Muscle layer of colon (tissue), 2 donors: ENCODE measurements at regions not wholly inside any gene's neighbourhood (a gene's known extent, or its start where the extent isn't known, plus 50 kb on each side); places are given as distances from the start of the nearest gene placed in this dataset.

ENCODE experiments used
- H3K27ac ChIP-seq: one replicate; pipeline ENCODE4 v1.7.0; 2013; ENCODE audit warnings: low read depth, mild to moderate bottlenecking, low read length, moderate library complexity
- H3K27me3 ChIP-seq, 2 donors: one replicate each; pipeline ENCODE4 v1.7.0; 2013; ENCODE audit warnings: low read length in 2 of 2, mild to moderate bottlenecking in 2 of 2; ENCODE audit not compliant: insufficient read depth in 2 of 2, control insufficient read depth in 1 of 2
- H3K36me3 ChIP-seq: one replicate; pipeline ENCODE4 v1.7.0; 2013; ENCODE audit warnings: mild to moderate bottlenecking, low read length; ENCODE audit not compliant: insufficient read depth
- H3K4me1 ChIP-seq: one replicate; pipeline ENCODE4 v1.7.0; 2013; ENCODE audit warnings: mild to moderate bottlenecking, low read length; ENCODE audit not compliant: insufficient read depth
- H3K4me3 ChIP-seq, 2 donors: one replicate each; pipeline ENCODE4 v1.7.0; 2013; ENCODE audit warnings: low read length in 2 of 2, low read depth in 1 of 2, mild to moderate bottlenecking in 1 of 2, moderate library complexity in 1 of 2
- H3K9ac ChIP-seq: one replicate; pipeline ENCODE4 v1.7.0; 2013; ENCODE audit warnings: low read length
- H3K9me3 ChIP-seq: one replicate; pipeline ENCODE4 v1.7.0; 2013; ENCODE audit warnings: mild to moderate bottlenecking, low read length
- donor health status: abdominal sarcoma.
- donor health status: Adenocarcinoma of cecum.

DNA sequence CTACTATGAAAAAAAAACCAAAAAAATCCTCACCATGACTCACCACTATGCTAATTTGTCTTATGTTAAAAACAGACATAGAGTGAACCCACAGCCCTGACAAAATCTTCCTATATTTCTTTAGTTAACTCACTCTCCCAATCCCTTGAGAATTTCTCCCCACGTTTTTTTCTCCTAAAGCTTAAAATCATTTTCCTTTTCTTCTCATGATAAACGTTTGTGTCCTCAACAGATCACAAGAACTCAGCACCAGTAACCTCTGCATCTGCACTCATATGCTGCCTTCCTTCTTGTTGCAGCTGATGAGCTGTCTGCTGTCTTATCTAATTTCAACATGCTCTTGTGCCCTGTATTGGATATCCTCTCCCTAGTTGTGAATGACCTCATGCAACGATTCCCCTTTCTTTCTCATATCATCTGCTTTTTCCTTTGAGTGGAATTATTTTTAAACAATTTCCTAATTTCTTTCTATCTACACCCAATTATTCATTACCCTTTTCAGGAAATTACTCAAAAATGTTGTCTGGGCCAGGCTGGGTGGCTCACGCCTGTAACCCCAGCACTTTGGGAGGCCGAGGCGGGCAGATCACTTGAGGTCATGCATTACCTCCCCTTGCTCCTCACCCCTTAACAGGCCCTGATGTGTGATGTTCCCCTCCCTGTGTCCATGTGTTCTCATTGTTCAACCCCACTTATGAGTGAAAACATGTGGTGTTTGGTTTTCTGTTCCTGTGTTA is 427.5 kb upstream of the MGAT4C start:
- Histone ChIP-seq H3K4me3 (no peak overlapping the region), H3K9ac (no peak overlapping the region), H3K27ac (no peak overlapping the region), H3K9me3 (no peaks in the 10 kb centered on the region), H3K36me3 (no peaks in the 10 kb centered on the region), H3K4me1 (no peaks in the 10 kb centered on the region), H3K27me3 (no peaks in the 10 kb centered on the region)

DNA sequence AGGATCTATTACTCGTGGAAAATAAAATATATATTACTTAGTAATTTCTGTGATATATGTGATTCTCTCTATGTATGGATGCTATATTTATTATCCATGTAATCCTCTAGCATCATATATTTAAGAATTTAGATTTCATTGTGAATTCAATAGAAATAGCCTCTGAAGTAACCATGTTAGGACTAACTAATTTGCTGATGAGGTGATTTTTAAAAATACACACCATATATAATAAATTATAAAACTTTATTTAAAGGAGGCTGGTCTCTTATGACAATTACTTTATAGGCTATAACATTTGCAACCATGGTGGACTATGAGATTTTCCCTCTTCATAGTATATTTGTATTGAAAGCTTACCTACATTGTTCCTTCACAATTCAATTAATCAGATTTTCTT is 424.9 kb upstream of the MGAT4C start:
- Histone ChIP-seq H3K9me3 (no peaks in the 10 kb centered on the region), H3K4me1 (no peaks in the 10 kb centered on the region), H3K36me3 (no peaks in the 10 kb centered on the region), H3K4me3 (no peak overlapping the region), H3K27ac (no peak overlapping the region), H3K9ac (no peak overlapping the region), H3K27me3 (no peaks in the 10 kb centered on the region)

DNA sequence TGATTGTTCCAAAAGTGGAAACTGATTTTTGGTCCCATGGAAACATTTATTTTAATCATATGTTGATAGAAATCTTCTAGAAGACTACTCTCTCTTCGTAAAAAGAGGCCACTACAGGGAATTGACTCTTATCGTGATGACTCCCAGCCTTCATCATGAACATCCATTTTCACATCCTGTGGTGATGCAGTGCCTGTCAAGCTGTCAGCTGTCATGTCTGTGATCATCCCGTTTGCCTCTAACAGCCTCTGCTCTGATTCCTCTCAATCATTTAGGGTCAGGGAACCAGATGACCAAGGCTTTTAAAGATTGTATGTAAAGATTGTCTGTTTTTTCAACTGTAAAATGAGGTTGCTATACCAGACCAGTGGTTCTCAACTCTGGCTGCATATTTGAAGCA is 419.0 kb upstream of the MGAT4C start:
- Histone ChIP-seq H3K4me1 (no peaks in the 10 kb centered on the region), H3K9me3 (no peaks in the 10 kb centered on the region), H3K36me3 (no peaks in the 10 kb centered on the region), H3K4me3 (no peak overlapping the region), H3K27me3 (no peaks in the 10 kb centered on the region), H3K9ac (no peak overlapping the region), H3K27ac (no peak overlapping the region)

- H3K9me3 ChIP-seq = no peaks in the 10 kb centered on the region
- H3K27ac ChIP-seq = no peak overlapping the region
- H3K4me3 ChIP-seq = no peak overlapping the region
- H3K36me3 ChIP-seq = no peaks in the 10 kb centered on the region
- H3K4me1 ChIP-seq = no peaks in the 10 kb centered on the region
- H3K27me3 ChIP-seq = no peaks in the 10 kb centered on the region
- H3K9ac ChIP-seq = no peak overlapping the region
These were observed 414.8 kb upstream of the MGAT4C start for GRCh38 chr12:86670986-86671385.

GRCh38 chr12:86669010-86669409 is 412.8 kb upstream of the MGAT4C start:
- Histone ChIP-seq H3K9me3 (no peaks in the 10 kb centered on the region), H3K36me3 (no peaks in the 10 kb centered on the region), H3K27ac (no peak overlapping the region), H3K4me3 (no peak overlapping the region), H3K27me3 (no peaks in the 10 kb centered on the region), H3K4me1 (no peaks in the 10 kb centered on the region), H3K9ac (no peak overlapping the region)

- Histone ChIP-seq H3K9me3 (no peaks in the 10 kb centered on the region), H3K27me3 (no peaks in the 10 kb centered on the region), H3K9ac (no peak overlapping the region), H3K4me1 (no peaks in the 10 kb centered on the region), H3K4me3 (no peak overlapping the region), H3K27ac (no peak overlapping the region), H3K36me3 (no peaks in the 10 kb centered on the region)
These were observed 410.1 kb upstream of the MGAT4C start for GRCh38 chr12:86666316-86666715.

DNA sequence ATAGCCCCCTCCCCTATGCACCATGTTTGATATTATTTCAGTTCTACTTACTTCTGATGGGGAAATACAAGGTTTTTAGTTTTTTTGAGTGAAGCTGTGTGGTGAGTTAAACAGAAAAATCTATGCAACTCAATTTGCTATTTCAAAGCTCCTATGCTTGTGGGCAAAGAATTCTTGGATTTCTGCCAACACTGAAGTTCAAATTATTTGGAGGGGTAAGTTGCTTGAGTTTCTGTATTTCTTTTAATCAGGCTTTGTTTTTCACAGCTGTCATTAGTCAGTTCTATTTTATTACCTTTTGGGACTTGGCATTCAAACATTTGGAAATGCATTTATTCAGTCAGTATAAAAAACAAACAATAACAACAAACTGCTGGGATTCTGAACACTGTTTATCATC is 407.5 kb upstream of the MGAT4C start:
- H3K27ac ChIP-seq = no peak overlapping the region
- H3K9ac ChIP-seq = no peak overlapping the region
- H3K9me3 ChIP-seq = no peaks in the 10 kb centered on the region
- no peaks in the 10 kb centered on the region for H3K4me1 ChIP-seq
- H3K4me3 ChIP-seq = no peak overlapping the region
- no peaks in the 10 kb centered on the region for H3K36me3 ChIP-seq
- H3K27me3 ChIP-seq = no peaks in the 10 kb centered on the region

DNA sequence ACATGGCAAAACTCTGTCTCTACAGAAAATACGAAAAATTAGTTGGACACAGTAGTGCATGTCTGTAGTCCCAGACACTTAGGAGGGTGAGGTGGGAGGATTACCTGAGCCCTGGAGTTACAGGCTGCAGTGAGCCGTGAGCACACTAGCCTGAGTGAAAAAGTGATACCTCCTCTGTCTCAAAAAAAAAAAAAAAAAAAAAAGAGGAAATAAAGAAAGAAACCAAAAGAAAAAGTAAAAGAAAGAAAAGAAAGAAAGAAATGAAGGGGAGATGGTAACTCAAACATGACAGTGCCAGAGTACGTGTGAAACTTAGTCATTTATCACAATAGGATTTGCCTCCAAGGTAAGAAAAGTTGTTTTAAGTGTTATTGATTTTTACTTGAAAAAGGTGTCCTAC is 407.0 kb upstream of the MGAT4C start:
- H3K4me3 ChIP-seq = no peak overlapping the region
- no peak overlapping the region for H3K9ac ChIP-seq
- H3K27ac ChIP-seq = no peak overlapping the region
- no peaks in the 10 kb centered on the region for H3K27me3 ChIP-seq
- no peaks in the 10 kb centered on the region for H3K4me1 ChIP-seq
- no peaks in the 10 kb centered on the region for H3K36me3 ChIP-seq
- H3K9me3 ChIP-seq = no peaks in the 10 kb centered on the region

DNA sequence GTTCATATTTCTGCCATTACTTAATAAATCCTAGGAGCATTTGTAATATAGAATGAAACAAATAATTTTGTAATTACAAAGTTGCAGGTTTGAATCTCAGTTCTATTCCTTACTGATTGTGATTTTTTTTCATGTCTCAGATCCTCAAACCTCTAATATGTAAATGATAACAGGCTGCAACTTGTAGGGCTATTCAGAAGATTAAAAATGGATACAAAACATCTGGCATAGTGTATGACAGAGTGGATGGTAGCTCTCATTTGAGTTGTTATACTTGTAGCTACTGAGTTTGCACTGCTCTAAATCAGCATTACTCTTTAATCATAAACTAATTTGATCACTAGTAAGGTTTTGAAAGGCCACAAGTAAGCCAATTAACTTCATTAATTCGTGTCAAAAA is 406.3 kb upstream of the MGAT4C start:
- Histone ChIP-seq H3K27me3 (no peaks in the 10 kb centered on the region), H3K4me3 (no peak overlapping the region), H3K36me3 (no peaks in the 10 kb centered on the region), H3K9ac (no peak overlapping the region), H3K4me1 (no peaks in the 10 kb centered on the region), H3K27ac (no peak overlapping the region), H3K9me3 (no peaks in the 10 kb centered on the region)

GRCh38 chr12:86660488-86661147 is 404.4 kb upstream of the MGAT4C start:
- H3K4me3 ChIP-seq = no peak overlapping the region
- no peaks in the 10 kb centered on the region for H3K9me3 ChIP-seq
- H3K36me3 ChIP-seq = no peaks in the 10 kb centered on the region
- no peak overlapping the region for H3K9ac ChIP-seq
- no peak overlapping the region for H3K27ac ChIP-seq
- no peaks in the 10 kb centered on the region for H3K4me1 ChIP-seq
- H3K27me3 ChIP-seq = no peaks in the 10 kb centered on the region

GRCh38 chr12:86659985-86660384 is 403.8 kb upstream of the MGAT4C start:
- Histone ChIP-seq H3K4me3 (no peak overlapping the region), H3K4me1 (no peaks in the 10 kb centered on the region), H3K27me3 (no peaks in the 10 kb centered on the region), H3K9ac (no peak overlapping the region), H3K9me3 (no peaks in the 10 kb centered on the region), H3K27ac (no peak overlapping the region), H3K36me3 (no peaks in the 10 kb centered on the region)

DNA sequence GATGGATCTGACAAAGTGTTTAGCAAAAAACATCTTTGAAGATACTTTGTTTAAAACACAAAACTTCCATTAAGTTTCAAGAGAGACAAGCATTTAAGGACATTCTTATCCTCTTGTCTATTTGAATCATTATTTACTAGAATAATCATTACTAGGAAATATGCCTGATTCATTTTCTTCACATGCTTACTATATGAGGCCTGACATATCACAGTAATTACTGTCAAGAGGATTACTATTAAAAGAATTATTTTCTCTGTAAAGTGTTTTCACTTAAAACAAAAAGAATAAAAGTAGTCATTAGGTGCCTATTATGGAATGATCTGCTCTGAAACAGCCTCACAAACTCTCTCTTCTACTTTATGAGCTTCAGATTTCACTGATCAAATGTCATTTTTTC is 402.1 kb upstream of the MGAT4C start:
- no peaks in the 10 kb centered on the region for H3K27me3 ChIP-seq

More for the DNA sequence above, 402.1 kb upstream of the MGAT4C start:
- no peaks in the 10 kb centered on the region for H3K36me3 ChIP-seq
- no peaks in the 10 kb centered on the region for H3K9me3 ChIP-seq
- no peak overlapping the region for H3K27ac ChIP-seq
- H3K9ac ChIP-seq = no peak overlapping the region
- H3K4me3 ChIP-seq = no peak overlapping the region
- H3K4me1 ChIP-seq = no peaks in the 10 kb centered on the region
